PFSK-1 (cell line): ENCODE measurements at regions not wholly inside any gene's neighbourhood (a gene's known extent, or its start where the extent isn't known, plus 50 kb on each side); places are given as distances from the start of the nearest gene placed in this dataset.

Source experiments
- POLR2AphosphoS5 ChIP-seq: IDR thresholded peaks from 2 replicates; pipeline ENCODE4 v1.6.1; 2012; ENCODE audit warnings: low read depth, mild to moderate bottlenecking, control low read depth, low read length, moderate library complexity
- SIN3A ChIP-seq: IDR thresholded peaks from 2 replicates; pipeline ENCODE4 v1.6.1; 2012; ENCODE audit warnings: mild to moderate bottlenecking, low read length, moderate library complexity, borderline replicate concordance; ENCODE audit not compliant: insufficient read depth
- TAF1 ChIP-seq: IDR thresholded peaks from 2 replicates; pipeline ENCODE4 v1.6.1; 2012; ENCODE audit warnings: low read length, control low read depth, borderline replicate concordance; ENCODE audit not compliant: insufficient read depth

GRCh38 chr3:88584451-88584850 is 434.7 kb downstream of the C3orf38 start:
- TF ChIP-seq POLR2AphosphoS5: no peak
- TF ChIP-seq TAF1: no peak
- no peak for TF ChIP-seq SIN3A
